Left cardiac atrium (tissue), 4 donors: ENCODE measurements at regions not wholly inside any gene's neighbourhood (a gene's known extent, or its start where the extent isn't known, plus 50 kb on each side); places are given as distances from the start of the nearest gene placed in this dataset.
"Not testable (repeated sequence)": the region's sequence is repeated elsewhere in the genome, so short reads cannot be mapped to it uniquely, and the experiment has no call there.

Source experiments
- ATAC-seq, 2 donors: fragments of 200-7000 bp; cut with Tn5 transposase; one replicate each; pipeline ENCODE4 v1.9.1; 2020; ENCODE audit warnings: mild to moderate bottlenecking in 2 of 2, moderate library complexity in 2 of 2
- DNase-seq: peaks from one replicate; pipeline ENCODE4 v3.0.0-alpha.2; 2020
- intact Hi-C, 2 donors: fragments of 100-400 bp; cut with DNase I; formaldehyde crosslinking; loops; one replicate each; pipeline versions ENCODE4 v1.14.1 to v1.15.1; 2022 to 2023
- donor health status: DM: no; HTN: yes; CAD: no.
- donor health status: DM: no; HTN: yes; CAD: no; lungs with severe emphysema.
- donor health status: DM: yes; HTN: yes; CAD: no.
- donor health status: Dilated cardiomyopathy.

DNA sequence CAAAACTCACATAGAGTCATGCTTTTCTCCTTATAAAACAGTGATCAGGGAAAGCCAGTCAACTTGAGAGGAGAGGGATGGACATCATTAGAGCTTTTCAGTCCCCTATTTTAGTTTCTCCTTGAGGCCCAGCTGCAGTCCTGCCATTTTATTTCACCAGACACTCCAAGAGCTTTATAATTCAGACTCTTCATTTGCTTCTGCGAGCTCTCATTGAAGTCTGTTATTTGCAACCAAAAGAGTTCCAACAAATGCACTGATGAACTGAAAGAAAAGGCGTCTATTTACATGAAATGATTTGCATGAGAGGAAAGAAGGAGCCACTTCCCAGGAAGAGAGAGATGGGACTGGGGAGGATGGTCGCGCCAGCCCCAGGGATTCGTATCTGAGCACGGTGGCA lies 86.8 kb downstream of the NDUFA12 start:
- intact Hi-C loops: no loop called here
- no peak for DNase-seq
- no peak for ATAC-seq

DNA sequence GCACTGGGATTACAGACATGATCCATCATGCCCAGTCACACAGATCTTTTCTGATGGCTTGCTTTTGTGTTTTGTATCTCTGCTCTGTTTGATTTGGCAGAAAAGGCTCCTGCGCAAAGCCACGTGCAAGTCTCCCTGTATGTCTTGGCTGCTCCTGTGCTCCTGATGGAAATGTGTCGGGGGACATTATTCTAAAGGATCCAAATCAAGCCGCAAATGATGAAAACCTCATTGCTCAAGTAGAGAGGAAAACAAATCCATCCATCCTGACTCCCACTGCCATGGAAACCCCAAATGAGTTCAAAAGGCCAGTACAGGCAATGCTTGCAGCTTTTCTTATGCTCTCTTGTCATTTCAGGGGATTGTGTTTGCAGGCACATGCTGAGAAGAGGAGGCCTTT lies 93.8 kb downstream of the NDUFA12 start:
- DNase-seq (no peak), ATAC-seq (no peak)
- intact Hi-C loops: no loop called here

DNA sequence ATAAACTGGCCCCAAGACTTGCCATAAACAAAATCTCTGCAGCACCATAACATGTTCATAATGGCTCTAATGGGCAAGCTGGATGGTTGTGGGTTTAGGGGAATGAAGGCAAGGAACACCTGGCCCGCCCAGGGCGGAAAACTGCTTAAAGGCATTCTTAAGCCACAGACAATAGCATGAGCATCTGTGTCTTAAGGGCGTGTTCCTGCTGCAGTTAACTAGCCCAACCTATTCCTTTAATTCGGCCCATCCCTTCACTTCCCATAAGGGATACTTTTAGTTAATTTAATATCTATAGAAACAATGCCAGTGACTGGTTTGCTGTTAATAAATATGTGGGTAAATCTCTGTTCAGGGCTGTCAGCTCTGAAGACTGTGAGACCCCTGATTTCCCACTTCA lies 97.7 kb downstream of the NDUFA12 start:
- ATAC-seq, intact Hi-C loops, DNase-seq: not testable (repeated sequence)

DNA sequence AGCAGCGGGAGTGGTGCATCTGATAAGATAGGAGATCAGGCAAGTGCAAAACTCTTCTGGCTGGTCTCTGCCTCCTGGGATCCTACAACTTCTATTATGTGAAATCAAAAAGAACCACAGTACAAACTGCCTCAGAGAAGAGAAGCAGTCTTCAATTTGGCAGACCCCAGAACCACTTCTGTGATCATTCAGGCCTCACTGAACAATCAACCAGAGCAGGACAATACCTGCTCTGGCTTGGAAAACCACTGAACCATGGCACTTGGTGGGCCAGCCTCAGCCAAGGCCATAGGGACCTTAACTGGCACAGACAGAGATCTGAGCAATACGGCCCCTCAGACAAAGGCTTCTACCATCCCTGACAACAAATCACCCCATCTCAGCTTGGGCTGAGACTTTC lies 103.0 kb downstream of the NDUFA12 start:
- ATAC-seq (no peak), DNase-seq (no peak)
- intact Hi-C loops: no loop called here

DNA sequence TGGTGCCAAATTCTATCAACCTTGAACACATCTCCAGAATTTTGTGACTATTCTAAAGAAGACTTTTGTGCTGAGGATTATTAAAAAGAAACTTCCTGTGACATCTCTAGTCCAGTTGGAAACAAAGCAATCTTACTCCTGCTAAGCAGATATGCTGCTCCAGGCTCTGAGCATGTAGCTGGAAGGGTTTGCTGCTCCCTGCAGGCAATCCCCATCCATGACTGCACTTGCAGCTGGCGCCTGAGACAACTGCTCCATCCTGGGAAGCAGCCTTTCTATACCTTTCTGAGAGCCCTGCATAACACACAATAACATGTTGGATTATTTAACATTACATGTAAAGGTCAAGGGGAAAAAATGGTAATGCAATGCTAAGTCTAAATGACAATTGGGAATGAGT lies 105.1 kb downstream of the NDUFA12 start:
- intact Hi-C loops: no loop called here
- ATAC-seq (no peak), DNase-seq (no peak)

DNA sequence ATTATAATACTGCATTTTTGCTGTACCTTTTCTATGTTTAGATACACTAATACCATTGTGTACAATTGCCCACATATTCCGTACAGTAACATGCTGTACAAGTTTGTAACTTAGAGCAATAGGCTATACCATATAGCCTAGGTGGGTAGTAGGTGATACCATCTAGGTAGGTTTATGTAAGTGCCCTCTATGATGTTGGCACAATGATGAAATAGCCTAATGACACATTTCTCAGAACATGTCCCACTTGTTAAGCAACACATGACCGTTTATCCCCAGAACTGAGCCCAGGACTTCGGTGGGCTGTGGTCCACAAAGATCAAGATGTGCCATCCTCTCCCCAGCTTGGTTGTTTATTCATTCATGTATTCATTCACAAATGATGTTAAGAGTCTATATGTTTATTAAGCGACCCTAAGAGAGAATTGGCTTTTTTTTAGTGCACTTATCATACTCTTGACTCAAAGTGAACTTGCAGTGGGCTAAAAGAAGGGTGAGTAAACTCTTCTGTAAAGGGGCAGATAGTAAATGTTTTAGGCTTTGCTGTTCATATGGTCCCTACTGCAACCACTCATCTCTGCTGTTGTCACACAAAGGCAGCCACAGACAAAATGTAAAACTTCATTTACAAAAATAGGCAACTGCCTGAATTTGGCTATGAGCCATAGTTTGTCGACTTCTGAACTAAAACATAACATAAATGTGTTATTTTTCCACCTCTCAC lies 110.8 kb downstream of the NDUFA12 start:
- intact Hi-C loops: no loop called here
- no peak for ATAC-seq
- DNase-seq: no peak

DNA sequence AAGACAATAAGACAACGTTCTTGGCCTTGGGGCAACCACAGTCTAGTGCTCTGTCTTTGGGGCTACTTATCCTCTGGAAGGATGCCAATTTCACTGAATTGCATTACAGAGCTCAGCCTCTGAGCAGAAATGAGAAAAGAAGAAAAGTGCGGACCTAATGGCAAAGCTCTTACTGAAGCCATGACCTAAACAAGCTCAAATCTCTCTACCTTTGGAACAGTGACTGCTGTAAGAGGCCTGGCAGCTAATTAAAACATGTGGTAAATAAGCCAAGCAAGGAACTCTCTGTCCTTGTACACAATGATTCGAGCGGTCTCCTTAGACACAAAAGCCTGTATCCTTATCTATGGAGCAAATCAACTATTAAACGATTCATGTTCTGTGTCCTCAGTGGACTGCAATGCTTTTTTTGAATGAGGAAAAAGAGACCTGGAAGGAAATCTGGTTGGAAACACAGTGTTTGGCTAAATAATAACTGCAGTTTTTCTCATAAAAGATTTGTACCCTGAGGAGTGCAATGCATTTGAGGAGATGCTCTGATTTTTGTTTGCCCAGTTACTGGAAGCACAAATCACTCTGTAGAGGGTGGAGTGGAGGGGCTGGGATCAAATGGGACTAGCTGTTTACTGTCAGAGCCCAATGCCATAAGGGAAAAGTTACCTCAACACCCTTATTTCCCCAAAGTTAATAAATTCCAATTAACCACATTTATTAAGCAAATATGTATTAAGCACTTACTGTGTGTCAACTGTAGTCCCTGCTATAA lies 113.9 kb downstream of the NDUFA12 start:
- DNase-seq (no peak), ATAC-seq (no peak)
- intact Hi-C loops: no loop called here

DNA sequence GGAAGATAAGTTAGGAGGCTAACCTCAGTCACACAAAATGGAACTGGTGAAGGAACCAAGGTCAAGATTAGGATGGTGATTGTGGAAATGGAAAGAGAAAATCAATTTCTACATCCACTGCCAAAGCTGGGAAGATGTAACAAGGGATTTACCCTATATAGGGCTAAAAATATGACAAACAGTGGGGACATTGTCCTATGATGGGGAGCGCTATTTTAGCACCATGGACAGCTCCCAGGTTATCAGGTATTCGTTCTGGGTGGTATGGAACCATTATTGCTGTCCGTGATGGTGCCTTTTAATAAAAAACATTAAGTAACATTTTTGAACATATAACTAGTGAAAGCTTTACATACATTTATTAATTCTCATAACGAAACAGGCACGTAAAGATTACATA lies 124.0 kb downstream of the NDUFA12 start:
- intact Hi-C loops: no loop called here
- ATAC-seq (no peak), DNase-seq (no peak)

DNA sequence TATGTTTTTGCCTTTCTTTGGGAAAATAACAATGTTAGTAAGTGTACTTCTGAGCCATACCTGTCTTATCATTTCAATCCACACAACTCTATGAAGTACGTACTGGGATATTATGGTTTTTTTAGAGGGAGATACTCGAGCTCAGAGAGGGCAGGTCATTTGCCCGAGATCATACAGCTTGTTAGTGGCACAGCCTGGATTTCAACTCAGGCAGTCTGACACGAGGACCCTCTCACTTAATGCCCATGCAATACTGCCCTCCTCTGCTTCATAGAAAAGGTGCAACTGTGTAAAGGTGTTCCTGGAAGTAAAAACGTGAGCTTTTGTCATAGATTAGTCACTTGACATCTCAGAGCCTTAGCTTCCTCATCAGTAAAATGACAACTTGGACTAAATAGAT lies 128.0 kb downstream of the NDUFA12 start:
- DNase-seq: no peak
- intact Hi-C loops: no loop called here
- peak in 1 of 2 donors; percentile 17 for ATAC-seq

DNA sequence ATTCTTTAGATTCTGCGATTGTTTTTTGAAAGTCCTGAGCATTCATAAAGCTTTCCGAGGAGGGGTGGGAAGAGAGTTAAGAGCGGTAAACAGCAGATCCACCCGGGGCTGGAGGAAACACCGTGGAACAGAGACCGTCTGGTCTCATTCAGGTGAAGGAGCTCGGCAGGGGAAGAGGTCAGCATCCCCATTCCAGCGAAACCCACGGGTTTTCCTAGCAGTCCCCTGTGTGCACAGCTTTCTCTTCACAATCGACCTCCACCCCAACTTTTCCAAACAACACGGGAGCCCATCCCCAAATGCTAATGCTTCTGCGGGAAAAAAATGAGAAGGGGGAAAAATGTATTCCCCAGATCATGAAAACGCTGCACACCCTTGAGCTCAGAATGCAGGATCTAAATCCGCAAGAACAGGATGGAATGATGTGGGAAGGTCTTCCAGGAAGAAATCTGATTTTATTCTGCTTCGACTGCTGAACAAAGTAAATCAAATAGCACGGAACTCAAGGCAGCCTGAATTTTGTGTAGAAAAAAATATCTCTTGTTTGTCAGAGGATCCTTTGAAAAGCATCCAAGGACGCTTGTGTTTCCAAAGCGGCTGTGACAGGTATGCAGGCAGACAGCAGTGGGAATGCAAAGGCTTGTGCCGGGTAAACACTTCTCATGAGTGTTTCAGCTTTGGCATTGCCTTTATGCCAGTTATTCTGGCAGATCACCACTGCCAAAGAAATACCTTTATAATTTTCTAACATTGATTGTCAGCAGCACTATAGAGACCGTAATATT lies 128.8 kb downstream of the NDUFA12 start:
- intact Hi-C loops: no loop called here
- peak in 1 of 2 donors; percentile 7 for ATAC-seq

DNA sequence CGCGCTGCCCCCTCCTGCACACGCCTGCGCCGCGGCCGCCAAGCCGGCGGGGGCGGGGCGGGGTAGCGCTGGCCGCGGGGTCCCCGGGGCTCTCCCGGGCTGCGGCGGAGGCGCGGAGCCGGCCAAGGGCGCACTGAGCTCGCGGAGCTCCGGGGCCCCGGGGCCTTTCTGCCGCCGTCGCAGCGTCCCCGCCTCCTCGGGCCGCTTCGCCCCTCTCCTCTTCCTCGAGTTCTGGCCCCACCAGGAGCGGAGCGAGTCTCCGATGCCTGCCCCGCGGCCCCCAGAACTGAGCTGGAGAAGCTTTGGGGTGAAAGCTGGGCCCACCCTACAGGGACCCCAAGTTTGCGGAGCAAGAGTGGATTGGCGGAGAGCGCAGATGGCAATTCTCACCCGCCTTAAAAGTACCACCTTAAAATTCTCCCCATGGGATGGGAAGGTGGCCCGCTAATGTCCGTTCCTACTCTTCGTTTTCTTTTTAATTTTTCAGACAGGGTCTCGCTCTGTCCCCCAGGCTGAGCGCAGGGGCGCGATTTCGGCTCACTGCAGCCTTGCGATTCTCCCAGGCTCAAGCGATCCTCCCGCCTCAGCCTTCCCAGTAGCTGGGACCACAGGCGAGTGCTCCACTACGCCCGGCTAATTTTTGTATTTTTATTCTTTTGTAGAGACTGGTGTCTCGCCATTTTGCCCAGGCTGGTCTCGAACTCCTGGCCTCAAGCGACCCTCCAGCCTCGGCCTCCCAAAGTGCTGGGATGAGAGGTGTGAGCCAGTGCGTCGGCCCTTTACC lies 129.6 kb downstream of the NDUFA12 start:
- ATAC-seq: peak; percentile 91 to 93
- DNase-seq: no peak
- intact Hi-C loops: no loop called here

More for the DNA sequence above, 128.8 kb downstream of the NDUFA12 start:
- no peak for DNase-seq

DNA sequence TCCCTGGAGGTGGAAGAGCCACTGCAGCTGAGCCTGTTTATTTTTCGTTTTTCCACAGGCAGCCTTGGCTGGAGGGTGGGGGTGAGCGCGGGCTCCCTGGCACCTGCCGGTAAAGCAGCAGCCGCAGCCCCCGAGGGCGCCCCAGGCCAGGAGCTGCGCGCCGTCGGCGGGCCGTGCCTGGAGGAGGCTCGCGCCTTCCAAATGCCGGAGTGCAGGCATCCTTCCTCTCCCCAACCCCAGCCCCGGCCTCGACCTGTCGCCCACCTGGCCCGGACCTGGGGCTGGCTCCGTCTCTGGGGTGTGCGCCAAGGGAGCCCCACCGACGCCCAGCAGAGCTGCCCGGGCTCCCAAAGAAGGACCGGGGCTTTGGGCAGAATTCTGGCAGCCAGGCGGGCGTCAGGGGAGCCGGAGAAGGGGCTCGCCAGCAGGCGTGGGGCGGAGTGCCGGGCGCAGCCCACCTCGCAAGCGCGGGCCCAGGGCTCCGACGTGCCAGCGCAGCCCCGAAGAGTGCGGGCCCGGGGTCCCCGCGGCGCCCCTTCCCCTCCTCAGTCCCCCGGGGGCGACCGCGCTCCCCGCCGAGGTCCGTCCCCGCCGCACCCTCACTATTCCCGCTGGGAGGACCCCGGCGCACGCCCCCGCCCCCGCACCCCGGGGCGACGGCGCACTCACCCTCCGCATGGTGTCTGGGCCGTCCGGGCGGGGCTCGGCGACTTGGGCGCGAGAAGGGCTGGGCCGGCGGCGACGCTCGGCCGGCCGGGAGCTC lies 130.3 kb downstream of the NDUFA12 start:
- ATAC-seq (peak; percentile 22 to 39), DNase-seq (peak; percentile 43)
- intact Hi-C loops: no loop called here

DNA sequence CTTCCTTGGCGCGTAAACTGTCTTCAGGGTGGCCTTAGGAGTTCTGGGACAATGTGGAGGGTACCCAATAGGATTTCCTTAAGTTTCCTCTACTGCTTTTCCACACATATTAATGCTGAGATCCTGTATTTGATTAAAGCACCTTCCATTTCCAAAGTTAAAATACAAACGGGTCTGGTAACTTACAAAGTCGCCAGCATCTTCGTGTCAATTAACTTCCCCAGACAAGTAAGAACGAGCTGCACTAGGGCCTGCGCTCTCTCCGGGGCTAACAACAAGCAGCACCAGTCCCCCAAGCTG lies 130.9 kb downstream of the NDUFA12 start:
- intact Hi-C loops: no loop called here
- ATAC-seq (no peak), DNase-seq (no peak)

DNA sequence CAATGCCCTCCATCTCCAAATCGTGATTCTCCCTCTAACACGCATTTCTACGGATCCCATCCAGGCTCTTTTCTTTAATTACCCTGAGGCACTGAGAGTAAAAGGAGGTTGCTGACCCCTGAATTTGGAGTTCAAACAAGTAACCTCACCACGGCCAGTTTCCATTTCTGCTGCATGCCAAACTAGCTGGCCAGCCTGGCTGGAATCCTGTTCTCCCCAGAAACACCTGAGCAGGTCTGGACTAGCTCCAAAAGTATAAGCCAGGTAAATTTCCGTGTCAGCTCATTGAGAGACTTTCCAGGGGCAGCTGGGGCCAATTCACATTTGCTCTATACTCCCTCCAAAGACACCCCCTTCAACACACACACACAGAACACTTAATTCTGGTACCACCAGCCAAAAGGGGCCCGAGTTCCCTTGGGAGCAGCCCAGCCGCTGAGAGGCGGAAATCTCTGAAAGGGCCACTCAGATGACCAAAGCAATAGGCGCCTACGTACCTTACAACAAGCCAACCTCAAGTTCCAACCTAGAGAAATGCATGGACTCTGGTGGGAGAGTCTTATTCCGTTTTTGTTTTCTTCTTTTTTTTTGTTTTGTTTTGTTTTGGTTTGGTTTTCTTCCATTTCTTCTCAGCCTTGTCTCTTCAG lies 131.4 kb downstream of the NDUFA12 start:
- no peak for DNase-seq
- intact Hi-C loops: no loop called here
- no peak for ATAC-seq

DNA sequence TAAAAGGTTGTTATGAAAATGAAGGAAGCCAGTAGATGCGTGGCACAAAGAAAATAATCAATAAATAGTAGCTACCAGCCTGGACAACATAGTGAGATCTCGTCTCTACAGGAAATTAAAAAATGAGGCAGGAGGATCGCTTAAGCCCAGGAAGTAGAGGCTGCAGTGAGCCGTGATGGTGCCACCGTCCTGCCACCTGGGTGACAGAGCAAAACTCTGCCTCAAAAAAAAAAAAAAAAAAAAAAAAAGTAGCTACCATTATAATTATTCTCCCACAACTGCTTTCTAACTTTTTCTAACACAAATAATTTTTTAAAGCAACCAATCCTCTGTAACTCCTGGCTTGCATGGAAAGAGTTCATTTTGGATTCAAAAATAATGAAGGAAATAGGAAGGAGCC lies 133.0 kb downstream of the NDUFA12 start:
- DNase-seq (no peak), ATAC-seq (no peak)
- intact Hi-C loops: no loop called here

DNA sequence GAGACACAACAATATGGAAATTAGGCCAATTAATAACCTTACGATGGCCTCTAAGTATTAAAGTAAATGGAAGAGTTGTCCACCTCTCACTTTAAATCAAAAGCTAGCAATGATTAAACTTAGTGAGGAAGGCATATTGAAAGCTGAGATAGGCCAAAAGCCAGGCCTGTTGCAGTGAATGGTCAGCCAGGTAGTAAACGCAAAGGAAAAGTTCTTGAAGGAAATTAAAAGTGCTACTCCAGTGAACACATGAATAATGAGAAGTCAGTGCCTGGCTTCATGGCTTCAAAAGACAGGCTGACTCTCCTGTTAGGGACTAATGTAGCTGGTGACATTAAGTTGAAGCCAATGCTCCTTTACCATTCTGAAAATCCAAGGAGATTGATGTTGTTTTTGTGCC lies 135.3 kb downstream of the NDUFA12 start:
- intact Hi-C loops: no loop called here
- ATAC-seq: no peak

DNA sequence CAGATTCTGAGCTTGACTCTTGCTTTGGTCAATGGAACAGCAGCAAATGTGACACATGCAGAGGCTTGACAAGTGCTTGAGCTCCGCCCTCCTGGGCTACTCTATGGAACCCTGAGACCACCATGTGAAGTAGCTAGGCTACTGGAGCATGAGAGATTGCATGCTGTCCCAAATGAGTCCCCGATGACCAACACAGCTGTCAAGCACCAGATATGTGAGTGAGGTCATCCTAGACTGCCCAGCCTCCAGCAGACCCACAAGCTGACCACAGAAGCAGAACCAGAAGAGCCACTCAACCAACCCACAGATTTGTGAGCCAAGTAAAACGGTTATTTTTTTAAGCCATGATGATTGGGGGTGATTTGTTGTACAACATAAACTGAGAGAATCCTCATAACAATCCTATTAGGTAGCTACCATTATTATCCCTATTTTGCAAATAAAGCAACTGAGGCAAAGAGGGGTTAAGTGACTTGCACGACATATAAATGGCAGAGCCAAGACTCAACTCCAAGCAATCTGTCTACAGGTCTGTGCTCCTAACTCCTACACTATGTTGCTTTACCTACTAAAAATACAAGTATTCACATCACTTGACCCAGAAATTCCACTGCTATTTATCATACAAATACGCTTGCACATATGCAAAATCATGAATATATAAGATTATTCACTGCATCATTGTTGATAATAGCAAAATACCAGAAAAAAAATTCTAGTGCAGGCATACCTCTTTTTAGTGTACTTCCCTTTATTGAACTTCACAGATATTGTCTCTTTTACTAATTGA lies 136.2 kb downstream of the NDUFA12 start:
- DNase-seq (no peak), ATAC-seq (peak in 1 of 2 donors; percentile 45)
- intact Hi-C loops: no loop called here

More for the DNA sequence above, 135.3 kb downstream of the NDUFA12 start:
- no peak for DNase-seq

DNA sequence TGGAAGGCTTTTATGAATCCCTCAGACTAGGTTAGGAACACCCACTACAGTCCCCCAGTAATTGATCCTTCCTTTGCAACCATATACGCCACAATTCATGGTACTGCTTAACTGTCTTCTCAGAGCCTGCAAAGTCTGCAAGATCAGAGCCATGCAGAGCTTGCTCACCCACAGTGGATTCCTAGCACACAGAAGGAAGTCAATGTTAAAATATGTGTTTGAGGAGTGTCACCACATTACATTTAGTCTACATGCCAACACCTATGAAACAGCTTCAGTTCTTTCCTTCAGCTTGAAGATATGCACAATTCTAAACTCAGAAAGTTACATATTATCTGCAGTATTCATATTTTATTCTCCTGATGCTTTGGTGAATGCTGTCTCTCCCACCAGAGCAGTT lies 138.5 kb downstream of the NDUFA12 start:
- intact Hi-C loops: no loop called here
- no peak for DNase-seq
- no peak for ATAC-seq
